HepG2 (cell line): ENCODE measurements at regions not wholly inside any gene's neighbourhood (a gene's known extent, or its start where the extent isn't known, plus 50 kb on each side); places are given as distances from the start of the nearest gene placed in this dataset.

ENCODE experiments used
- ATAC-seq: fragments of 200-7000 bp; cut with Tn5 transposase; 3 replicates; pipeline ENCODE4 v1.9.1; 2020; ENCODE audit warnings: mild to moderate bottlenecking, moderate library complexity
- BruUV-seq: library from RNA; stranded (reverse); fragments of 400-500 nt; replicated peaks from 2 replicates; lab custom pipeline; 2021; lab: Mats Ljungman, UMichigan
- CTCF ChIA-PET: fragments of 300-600 bp; formaldehyde crosslinking; extraction: SDS; loops from one replicate; lab custom pipeline; 2021; ENCODE audit warnings: low total read pairs, inconsistent platforms, low intra/inter-chr PET ratio; lab: Yijun Ruan, JAX
- POLR2A ChIA-PET: fragments of 350-600 bp; sonication (Branson Sonifier 250); formaldehyde crosslinking; loops from one replicate; lab custom pipeline; 2020; ENCODE audit warnings: antibody characterized with exemption, inconsistent platforms; lab: Yijun Ruan, JAX
- DNase-seq: peaks from one replicate; pipeline ENCODE4 v3.0.0-alpha.2; 2015; ENCODE audit warnings: low spot score
- FAIRE-seq: peaks from 3 replicates; lab custom pipeline; 2011; peaks lifted over from hg19 to GRCh38; lab: Jason Lieb, UNC
- H2AFZ ChIP-seq: one replicate; pipeline ENCODE4 v1.6.1; 2011; ENCODE audit warnings: low read length, inconsistent platforms
- H3K27ac ChIP-seq: fragments of 300-600 bp; 3 replicates; pipeline ENCODE4 v1.8.0; 2011; ENCODE audit warnings: mixed run types, mild to moderate bottlenecking, mixed read lengths, low read length, inconsistent platforms; ENCODE audit not compliant: insufficient read depth; ENCODE audit errors: extremely low read length
- H3K27me3 ChIP-seq, 2 experiments: fragments of 200-600 bp in 1 of 2; 2 replicates in 1 of 2; 3 replicates in 1 of 2; pipeline versions ENCODE4 v1.6.0 to v1.8.0; 2011; ENCODE audit warnings: low read length in 2 of 2, mild to moderate bottlenecking in 2 of 2, moderate library complexity in 2 of 2, inconsistent platforms in 1 of 2; ENCODE audit not compliant: insufficient read depth in 2 of 2, control insufficient read depth in 1 of 2
- H3K36me3 ChIP-seq, 2 experiments: fragments of 200-600 bp in 1 of 2; replicated peaks in 1 of 2; 2 replicates in 1 of 2; 3 replicates in 1 of 2; pipeline versions ENCODE4 v1.5.1 to v1.8.0; 2011; ENCODE audit warnings: low read length in 2 of 2, inconsistent platforms in 1 of 2; ENCODE audit not compliant: insufficient read depth in 2 of 2, control insufficient read depth in 1 of 2
- H3K4me1 ChIP-seq: 2 replicates; pipeline ENCODE4 v1.5.1; 2012; ENCODE audit warnings: low read length, inconsistent platforms; ENCODE audit not compliant: insufficient read depth
- H3K4me2 ChIP-seq: 2 replicates; pipeline ENCODE4 v1.6.0; 2011; ENCODE audit warnings: low read depth, low read length, inconsistent platforms
- H3K4me3 ChIP-seq, 3 experiments: fragments of 200-600 bp in 1 of 3; sonication (generic), shearing (Covaris generic) in 1 of 3; replicated peaks in 1 of 3; 2 replicates each; pipeline ENCODE4 v1.5.1; 2011 to 2016; ENCODE audit warnings: low read length in 3 of 3, inconsistent platforms in 2 of 3, low read depth in 2 of 3, mild to moderate bottlenecking in 2 of 3, control low read depth in 1 of 3, mixed read lengths in 1 of 3; ENCODE audit not compliant: insufficient read depth in 1 of 3
- H3K79me2 ChIP-seq: one replicate; pipeline ENCODE4 v1.6.1; 2011; ENCODE audit warnings: low read length, inconsistent platforms; ENCODE audit not compliant: insufficient read depth
- H3K9ac ChIP-seq: 2 replicates; pipeline ENCODE4 v1.6.0; 2011; ENCODE audit warnings: mild to moderate bottlenecking, low read depth, low read length, inconsistent platforms; ENCODE audit not compliant: insufficient read depth
- H3K9me3 ChIP-seq: 2 replicates; pipeline ENCODE4 v1.5.1; 2012; ENCODE audit warnings: mild to moderate bottlenecking, low read length
- H4K20me1 ChIP-seq: 2 replicates; pipeline ENCODE4 v1.6.0; 2011; ENCODE audit warnings: inconsistent platforms, mild to moderate bottlenecking, low read length, moderate library complexity; ENCODE audit not compliant: insufficient read depth
- ATF5 ChIP-seq: sonication (generic); formaldehyde crosslinking; IDR thresholded peaks from 2 replicates; pipeline ENCODE4 v1.4.0; 2020; ENCODE audit warnings: mild to moderate bottlenecking, low read depth, missing genetic modification reagents
- ATF6 ChIP-seq: sonication (generic); formaldehyde crosslinking; conservative IDR thresholded peaks from 2 replicates; pipeline ENCODE4 v1.4.0; 2020; ENCODE audit warnings: missing genetic modification reagents
- IKZF5 ChIP-seq: IDR thresholded peaks from 2 replicates; pipeline ENCODE4 v1.6.1; 2018; ENCODE audit warnings: missing genetic modification reagents, mild to moderate bottlenecking, missing compliant biosample characterization
- MAFF ChIP-seq: IDR thresholded peaks from 2 replicates; pipeline ENCODE4 v1.6.1; 2011; ENCODE audit warnings: low read depth, low read length, improper control_type of control experiment
- ONECUT2 ChIP-seq: sonication (generic); formaldehyde crosslinking; IDR thresholded peaks from 2 replicates; pipeline ENCODE4 v1.4.0; 2020; ENCODE audit warnings: missing genetic modification reagents
- PRDM15 ChIP-seq: sonication (generic); formaldehyde crosslinking; IDR thresholded peaks from 2 replicates; pipeline ENCODE4 v1.4.0; 2020; ENCODE audit warnings: missing genetic modification reagents
- ZNF512B ChIP-seq: sonication (generic); formaldehyde crosslinking; IDR thresholded peaks from 2 replicates; pipeline ENCODE4 v1.5.1; 2020; ENCODE audit warnings: missing genetic modification reagents, mild to moderate bottlenecking, borderline replicate concordance
- ZNF614 ChIP-seq: IDR thresholded peaks from 2 replicates; pipeline ENCODE4 v1.6.1; 2018; ENCODE audit warnings: missing biosample characterization, missing genetic modification reagents, inconsistent platforms, borderline replicate concordance
- ZNF816 ChIP-seq: sonication (generic); formaldehyde crosslinking; IDR thresholded peaks from 2 replicates; pipeline ENCODE4 v1.8.0; 2022; ENCODE audit warnings: missing genetic modification reagents, mild to moderate bottlenecking, borderline replicate concordance
- WGBS: methylation state at CpG from one replicate; pipeline ENCODE4 v1.1.6; 2017; ENCODE audit warnings: low lambda C conversion rate; 5-methylcytosine and 5-hydroxymethylcytosine counted together
- in situ Hi-C: cut with HindIII; loops from 2 replicates; pipeline ENCODE4 v1.10.0; 2017; ENCODE audit warnings: low pct_unique_long_range_greater_than_20kb; ENCODE audit not compliant: extremely low pct_ligation_motif_present
- intact Hi-C: fragments of 100-400 bp; cut with micrococcal nuclease; formaldehyde crosslinking; loops from one replicate; pipeline ENCODE4 v1.10.0; 2022; ENCODE audit not compliant: unreplicated experiment

- 97% methylated on average over 3 of the region's 3 CpGs for WGBS
- no TSS peak for BruUV-seq
- no peak overlapping the region for H2AFZ ChIP-seq
- peaks cover 19 to 41% of the 10 kb centered on the region in 2 experiments for H3K36me3 ChIP-seq
- POLR2A ChIA-PET, result no interaction called here
- peaks cover 30% of the 10 kb centered on the region for H3K4me1 ChIP-seq
- no peak overlapping the region for H3K4me2 ChIP-seq
- intact Hi-C loops, result no loop called here
- no peaks in the 10 kb centered on the region for H4K20me1 ChIP-seq
- in situ Hi-C loops, result no loop called here
- CTCF ChIA-PET, result no interaction called here
- H3K79me2 ChIP-seq, result no peaks in the 10 kb centered on the region
- FAIRE-seq, result no peak
- H3K27me3 ChIP-seq, result no peaks in the 10 kb centered on the region
- H3K9ac ChIP-seq, result no peak overlapping the region
- no peak for DNase-seq
- no peak overlapping the region for H3K4me3 ChIP-seq
- no peak overlapping the region for H3K27ac ChIP-seq
- no peak for ATAC-seq
- H3K9me3 ChIP-seq, result no peaks in the 10 kb centered on the region
- no peak for TF ChIP-seq IKZF5 (CRISPR knock-in tag)
- TF ChIP-seq PRDM15, result no peak
- no peak for TF ChIP-seq ONECUT2 (CRISPR knock-in tag)
- no peak for TF ChIP-seq ATF5 (CRISPR knock-in tag)
- TF ChIP-seq MAFF, result no peak
- TF ChIP-seq ATF6 (CRISPR knock-in tag), result no peak
- TF ChIP-seq ZNF512B (CRISPR knock-in tag), result no peak
- TF ChIP-seq ZNF614 (CRISPR knock-in tag), result no peak
- no peak for TF ChIP-seq ZNF816 (CRISPR knock-in tag)
Measured at GRCh38 chr2:74044999-74045398, 60.3 kb downstream of the TET3 start.
